C4-2B (cell line): ENCODE measurements at regions not wholly inside any gene's neighbourhood (a gene's known extent, or its start where the extent isn't known, plus 50 kb on each side); places are given as distances from the start of the nearest gene placed in this dataset.

Source experiments
- ZFX ChIP-seq: fragments of 450-650 bp; IDR thresholded peaks from 2 replicates; pipeline ENCODE4 v1.6.1; 2017
- TF ChIP-seq, protein P1 (sequence below): fragments of 450-650 bp; conservative IDR thresholded peaks from 2 replicates; pipeline ENCODE4 v1.5.1; 2017; ENCODE audit warnings: mild to moderate bottlenecking

DNA sequence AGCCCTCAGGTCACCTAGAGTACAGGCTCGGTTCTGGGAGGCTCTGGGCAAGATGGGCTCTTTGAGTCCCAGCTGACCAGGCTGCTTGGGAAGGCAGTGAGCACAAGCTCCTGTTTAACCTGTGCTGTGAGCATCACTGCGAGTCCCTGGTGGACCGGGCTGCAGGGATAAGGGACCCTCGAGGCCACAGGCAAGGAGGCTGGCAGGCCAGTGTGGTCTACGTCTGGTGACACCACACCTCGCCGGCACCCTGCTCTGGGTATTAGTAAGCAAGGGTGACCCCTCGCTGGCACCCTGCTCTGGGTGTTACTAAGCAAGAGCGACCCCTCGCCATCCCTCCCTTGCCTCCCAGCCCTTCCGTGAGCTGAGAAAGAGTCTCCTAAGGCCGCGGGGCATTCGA lies 125.9 kb upstream of the FOXD4L5 start:
- TF ChIP-seq, protein P1, sequence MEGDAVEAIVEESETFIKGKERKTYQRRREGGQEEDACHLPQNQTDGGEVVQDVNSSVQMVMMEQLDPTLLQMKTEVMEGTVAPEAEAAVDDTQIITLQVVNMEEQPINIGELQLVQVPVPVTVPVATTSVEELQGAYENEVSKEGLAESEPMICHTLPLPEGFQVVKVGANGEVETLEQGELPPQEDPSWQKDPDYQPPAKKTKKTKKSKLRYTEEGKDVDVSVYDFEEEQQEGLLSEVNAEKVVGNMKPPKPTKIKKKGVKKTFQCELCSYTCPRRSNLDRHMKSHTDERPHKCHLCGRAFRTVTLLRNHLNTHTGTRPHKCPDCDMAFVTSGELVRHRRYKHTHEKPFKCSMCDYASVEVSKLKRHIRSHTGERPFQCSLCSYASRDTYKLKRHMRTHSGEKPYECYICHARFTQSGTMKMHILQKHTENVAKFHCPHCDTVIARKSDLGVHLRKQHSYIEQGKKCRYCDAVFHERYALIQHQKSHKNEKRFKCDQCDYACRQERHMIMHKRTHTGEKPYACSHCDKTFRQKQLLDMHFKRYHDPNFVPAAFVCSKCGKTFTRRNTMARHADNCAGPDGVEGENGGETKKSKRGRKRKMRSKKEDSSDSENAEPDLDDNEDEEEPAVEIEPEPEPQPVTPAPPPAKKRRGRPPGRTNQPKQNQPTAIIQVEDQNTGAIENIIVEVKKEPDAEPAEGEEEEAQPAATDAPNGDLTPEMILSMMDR: no peak
- TF ChIP-seq ZFX: no peak
